IMR-90 (cell line): ENCODE measurements at regions not wholly inside any gene's neighbourhood (a gene's known extent, or its start where the extent isn't known, plus 50 kb on each side); places are given as distances from the start of the nearest gene placed in this dataset.

Source experiments
- ATAC-seq: fragments of 200-7000 bp; cut with Tn5 transposase; 2 replicates; pipeline ENCODE4 v1.9.1; 2020; ENCODE audit warnings: low read depth, mild to moderate bottlenecking, moderate library complexity
- BruUV-seq: library from RNA; stranded (reverse); fragments of 400-500 nt; replicated peaks from 2 replicates; lab custom pipeline; 2021; lab: Mats Ljungman, UMichigan
- CTCF ChIA-PET: fragments of 300-600 bp; formaldehyde crosslinking; extraction: SDS; loops from one replicate; lab custom pipeline; 2021; ENCODE audit warnings: antibody characterized with exemption; lab: Yijun Ruan, JAX
- POLR2A ChIA-PET: fragments of 300-600 bp; sonication (Branson Sonifier 250); formaldehyde crosslinking; loops from one replicate; lab custom pipeline; 2022; ENCODE audit warnings: antibody characterized with exemption; ENCODE audit not compliant: unreplicated experiment; lab: Charles Lee
- DNase-seq: peaks from one replicate; pipeline ENCODE4 v3.0.0; 2013
- H2AFZ ChIP-seq: replicated peaks from 2 replicates; pipeline ENCODE3; 2013; ENCODE audit warnings: low read length, mild to moderate bottlenecking; ENCODE audit not compliant: poor library complexity
- H2AK5ac ChIP-seq: 2 replicates; pipeline ENCODE4 v1.6.1; 2013; ENCODE audit warnings: low read depth, low read length, inconsistent platforms
- H2AK9ac ChIP-seq: replicated peaks from 2 replicates; pipeline ENCODE3; 2013; ENCODE audit warnings: mild to moderate bottlenecking, low read depth, low read length, moderate library complexity; ENCODE audit not compliant: poor library complexity
- H2BK120ac ChIP-seq: 2 replicates; pipeline ENCODE4 v1.6.1; 2013; ENCODE audit warnings: low read depth, low read length, inconsistent platforms
- H2BK15ac ChIP-seq: 3 replicates; pipeline ENCODE4 v1.6.1; 2013; ENCODE audit warnings: low read depth, low read length, inconsistent platforms
- H2BK20ac ChIP-seq: 2 replicates; pipeline ENCODE4 v1.6.1; 2013; ENCODE audit warnings: low read depth, mild to moderate bottlenecking, inconsistent platforms, low read length, moderate library complexity
- H2BK5ac ChIP-seq: 2 replicates; pipeline ENCODE4 v1.6.1; 2013; ENCODE audit warnings: mild to moderate bottlenecking, low read depth, low read length, inconsistent platforms; ENCODE audit not compliant: poor library complexity, severe bottlenecking
- H3K14ac ChIP-seq: replicated peaks from 2 replicates; pipeline ENCODE4 v1.6.1; 2013; ENCODE audit warnings: low read depth, low read length, inconsistent platforms
- H3K18ac ChIP-seq: 2 replicates; pipeline ENCODE4 v1.6.1; 2013; ENCODE audit warnings: low read depth, low read length, control low read depth
- H3K23ac ChIP-seq: 2 replicates; pipeline ENCODE4 v1.6.1; 2013; ENCODE audit warnings: low read depth, low read length, inconsistent platforms
- H3K27ac ChIP-seq: 2 replicates; pipeline ENCODE4 v1.5.1; 2013; ENCODE audit warnings: mild to moderate bottlenecking, control low read depth, low read length; ENCODE audit not compliant: insufficient read depth
- H3K27me3 ChIP-seq: 2 replicates; pipeline ENCODE4 v1.6.1; 2013; ENCODE audit warnings: low read length; ENCODE audit not compliant: control insufficient read depth, insufficient read depth
- H3K36me3 ChIP-seq: 2 replicates; pipeline ENCODE4 v1.6.1; 2013; ENCODE audit warnings: low read length, mixed read lengths; ENCODE audit not compliant: control insufficient read depth, insufficient read depth
- H3K4ac ChIP-seq: 2 replicates; pipeline ENCODE4 v1.6.1; 2013; ENCODE audit warnings: low read depth, low read length, inconsistent platforms
- H3K4me1 ChIP-seq: 2 replicates; pipeline ENCODE4 v1.6.1; 2013; ENCODE audit warnings: low read length, mixed read lengths; ENCODE audit not compliant: control insufficient read depth, insufficient read depth
- H3K4me2 ChIP-seq: 2 replicates; pipeline ENCODE4 v1.6.1; 2013; ENCODE audit warnings: low read depth, mild to moderate bottlenecking, control low read depth, low read length, moderate library complexity
- H3K4me3 ChIP-seq: 2 replicates; pipeline ENCODE4 v1.5.1; 2013; ENCODE audit warnings: low read depth, mild to moderate bottlenecking, control low read depth, low read length, moderate library complexity; ENCODE audit not compliant: insufficient read depth
- H3K56ac ChIP-seq: 2 replicates; pipeline ENCODE4 v1.6.1; 2013; ENCODE audit warnings: low read length, inconsistent platforms; ENCODE audit not compliant: insufficient read depth; ENCODE audit errors: extremely low read depth
- H3K79me1 ChIP-seq, 2 experiments: 2 replicates each; pipeline ENCODE4 v1.6.1; 2013; ENCODE audit warnings: low read length in 2 of 2, inconsistent platforms in 1 of 2, low read depth in 1 of 2
- H3K9ac ChIP-seq: 2 replicates; pipeline ENCODE4 v1.6.1; 2013; ENCODE audit warnings: low read depth, low read length, control low read depth
- H3K9me1 ChIP-seq: 2 replicates; pipeline ENCODE4 v1.6.1; 2013; ENCODE audit warnings: low read length, inconsistent platforms; ENCODE audit not compliant: insufficient read depth
- H3K9me3 ChIP-seq: 2 replicates; pipeline ENCODE4 v1.6.1; 2013; ENCODE audit warnings: low read length; ENCODE audit not compliant: control insufficient read depth, insufficient read depth
- H4K20me1 ChIP-seq: 2 replicates; pipeline ENCODE4 v1.6.1; 2013; ENCODE audit warnings: low read length, inconsistent platforms; ENCODE audit not compliant: insufficient read depth
- H4K5ac ChIP-seq: 2 replicates; pipeline ENCODE4 v1.6.1; 2013; ENCODE audit warnings: mild to moderate bottlenecking, low read depth, low read length, control low read depth
- H4K8ac ChIP-seq, 2 experiments: 2 replicates each; pipeline ENCODE4 v1.6.1; 2013; ENCODE audit warnings: low read depth in 2 of 2, low read length in 2 of 2, control low read depth in 1 of 2, inconsistent platforms in 1 of 2
- H4K91ac ChIP-seq: 2 replicates; pipeline ENCODE4 v1.6.1; 2013; ENCODE audit warnings: low read depth, low read length, inconsistent platforms; ENCODE audit not compliant: insufficient read depth
- CHD1 ChIP-seq: IDR thresholded peaks from 2 replicates; pipeline ENCODE4 v1.6.1; 2012; ENCODE audit warnings: low read depth, low read length, improper control_type of control experiment
- MAFK ChIP-seq: IDR thresholded peaks from 2 replicates; pipeline ENCODE4 v1.6.1; 2012; ENCODE audit warnings: low read depth, low read length, improper control_type of control experiment
- POLR2A ChIP-seq: IDR thresholded peaks from 2 replicates; pipeline ENCODE4 v1.6.1; 2012; ENCODE audit warnings: mild to moderate bottlenecking, low read depth, low read length
- RAD21 ChIP-seq: IDR thresholded peaks from 2 replicates; pipeline ENCODE4 v1.6.1; 2012; ENCODE audit warnings: low read length, improper control_type of control experiment
- RFX5 ChIP-seq: IDR thresholded peaks from 2 replicates; pipeline ENCODE4 v1.8.0; 2012; ENCODE audit warnings: low read depth, mild to moderate bottlenecking, low read length, moderate library complexity
- WGBS, 2 experiments: methylation state at CpG; one replicate each; pipeline versions ENCODE4 v1.1.5 to v1.1.7; 2013; ENCODE audit warnings: missing lambda C conversion rate in 2 of 2; ENCODE audit not compliant: insufficient read length in 1 of 2; ENCODE audit errors: extremely low coverage in 2 of 2; 5-methylcytosine and 5-hydroxymethylcytosine counted together
- dilution Hi-C: fragments of 300-500 bp; cut with HindIII; formaldehyde crosslinking; loops from one replicate; pipeline ENCODE4 v1.14.3; 2018; ENCODE audit warnings: low sequenced_read_pairs; ENCODE audit not compliant: unreplicated experiment
- in situ Hi-C: fragments of 300-500 bp; cut with MboI; formaldehyde crosslinking; loops from 3 replicates; pipeline ENCODE4 v1.14.3; 2019; ENCODE audit warnings: low sequenced_read_pairs, inconsistent platforms, mixed read lengths
- intact Hi-C: fragments of 100-400 bp; cut with micrococcal nuclease; formaldehyde crosslinking; loops from 2 replicates; pipeline ENCODE4 v1.10.0; 2022

- Histone ChIP-seq H4K8ac (no peak overlapping the region), H3K4me2 (no peak overlapping the region), H3K36me3 (no peaks in the 10 kb centered on the region), H2BK15ac (no peak overlapping the region), H3K4me3 (no peak overlapping the region), H3K4me1 (no peaks in the 10 kb centered on the region), H3K14ac (no peak overlapping the region), H3K9me3 (peaks cover 5% of the 10 kb centered on the region; the same call in 1 of the 2 replicates), H2AK9ac (no peak overlapping the region), H2BK5ac (no peak overlapping the region), H2AFZ (no peak overlapping the region), H3K9ac (no peak overlapping the region), H3K27ac (no peak overlapping the region), H3K23ac (no peak overlapping the region), H2BK120ac (no peak overlapping the region), H4K5ac (no peak overlapping the region), H3K79me1 (no peaks in the 10 kb centered on the region), H2AK5ac (no peak overlapping the region), H4K20me1 (no peaks in the 10 kb centered on the region), H3K4ac (no peak overlapping the region), H4K91ac (no peak overlapping the region), H3K56ac (no peak overlapping the region), H3K27me3 (no peaks in the 10 kb centered on the region), H2BK20ac (no peak overlapping the region), H3K9me1 (no peaks in the 10 kb centered on the region), H3K18ac (no peak overlapping the region)
- no peak for DNase-seq
- no peak for ATAC-seq
- no TSS peak for BruUV-seq
- ChIA-PET CTCF (no interaction called here), POLR2A (no interaction called here)
- in situ Hi-C loops (no loop called here), dilution Hi-C loops (no loop called here), intact Hi-C loops (no loop called here)
- WGBS, 2 experiments: no CpG with 5 or more reads among the region's 1 CpG
- no peak for TF ChIP-seq RFX5
- TF ChIP-seq MAFK: no peak
- no peak for TF ChIP-seq CHD1
- TF ChIP-seq RAD21: no peak
- no peak for TF ChIP-seq POLR2A
Observed at GRCh38 chr9:8114826-8115225, 315.2 kb upstream of the DMAC1 start.
